GM12878 (cell line): ENCODE measurements at regions not wholly inside any gene's neighbourhood (a gene's known extent, or its start where the extent isn't known, plus 50 kb on each side); places are given as distances from the start of the nearest gene placed in this dataset.

ENCODE experiments used
- BACH1 ChIP-seq: fragments of 450-650 bp; IDR thresholded peaks from 2 replicates; pipeline ENCODE4 v1.6.1; 2017; ENCODE audit warnings: mild to moderate bottlenecking, borderline replicate concordance
- BCLAF1 ChIP-seq: fragments of 450-650 bp; IDR thresholded peaks from 2 replicates; pipeline ENCODE4 v1.6.1; 2017; ENCODE audit warnings: antibody characterized with exemption, mild to moderate bottlenecking, moderate library complexity
- CBX5 ChIP-seq: sonication (generic); IDR thresholded peaks from 2 replicates; pipeline ENCODE4 v1.6.1; 2016; ENCODE audit warnings: low read depth, moderate library complexity, mild to moderate bottlenecking, inconsistent platforms
- CEBPZ ChIP-seq: fragments of 150-350 bp; IDR thresholded peaks from 2 replicates; pipeline ENCODE4 v1.6.1; 2016; ENCODE audit warnings: low read depth, low read length
- ESRRA ChIP-seq: IDR thresholded peaks from 2 replicates; pipeline ENCODE4 v1.6.1; 2012; ENCODE audit warnings: mild to moderate bottlenecking, low read length, improper control_type of control experiment
- IRF5 ChIP-seq: fragments of 450-650 bp; IDR thresholded peaks from 2 replicates; pipeline ENCODE4 v1.6.1; 2017; ENCODE audit warnings: borderline replicate concordance
- KLF5 ChIP-seq: fragments of 450-650 bp; IDR thresholded peaks from 2 replicates; pipeline ENCODE4 v1.6.1; 2014; ENCODE audit warnings: mild to moderate bottlenecking; ENCODE audit not compliant: partially characterized antibody
- SPI1 ChIP-seq: IDR thresholded peaks from 2 replicates; pipeline ENCODE4 v1.6.1; 2011; ENCODE audit warnings: low read depth, mild to moderate bottlenecking, low read length, moderate library complexity, borderline replicate concordance; ENCODE audit not compliant: insufficient read depth
- TCF3 ChIP-seq: IDR thresholded peaks from 2 replicates; pipeline ENCODE4 v1.6.1; 2012; ENCODE audit warnings: low read depth, mild to moderate bottlenecking, low read length, borderline replicate concordance; ENCODE audit not compliant: insufficient read depth

- no peak for TF ChIP-seq SPI1
- TF ChIP-seq IRF5 = no peak
- no peak for TF ChIP-seq ESRRA
- no peak for TF ChIP-seq CEBPZ
- no peak for TF ChIP-seq KLF5
- TF ChIP-seq BCLAF1 = no peak
- no peak for TF ChIP-seq TCF3
- TF ChIP-seq BACH1 = no peak
- no peak for TF ChIP-seq CBX5
- TF ChIP-seq, all 136 proteins: peak for 0
Measured at GRCh38 chr1:95409901-95410300, 175.9 kb downstream of the RWDD3 start (continued).
